ENCODE measurements at regions not wholly inside any gene's neighbourhood (a gene's known extent, or its start where the extent isn't known, plus 50 kb on each side); places are given as distances from the start of the nearest gene placed in this dataset.
A peak's percentile ranks its signal among the peaks of the same experiment; 100 is the strongest.
"Not testable (repeated sequence)": the region's sequence is repeated elsewhere in the genome, so short reads cannot be mapped to it uniquely, and the experiment has no call there.

GRCh38 chr2:3899536-3900155 lies 196.3 kb downstream of the DCDC2C start:
- Histone ChIP-seq H3K36me3 (ENCODE audit: insufficient read depth, low read length) (no peaks in the 10 kb centered on the region), H3K9me3 (ENCODE audit: low read depth, low read length) (no peaks in the 10 kb centered on the region), H3K4me3 (peak overlapping the region; percentile 53), H3K9ac (ENCODE audit: insufficient read length) (no peak overlapping the region), H3K27ac (peak overlapping the region; percentile 69)
- peak; percentile 41; the same call in 1 of the 2 replicates for TF ChIP-seq POLR2AphosphoS5 (IDR thresholded peaks at IDR 0.05; ENCODE audit: borderline replicate concordance, low read depth, low read length)
- no peak for TF ChIP-seq EZH2 (IDR thresholded peaks at IDR 0.05)
- TF ChIP-seq FOXP2 (optimal IDR thresholded peaks at IDR 0.05; ENCODE audit: control extremely low read depth, extremely low read length, insufficient read depth) = no peak
- DNase-seq (ENCODE audit: low read depth, low spot score) = peak; percentile 83

GRCh38 chr2:3902131-3902530 lies 198.8 kb downstream of the DCDC2C start:
- Histone ChIP-seq H3K9ac (ENCODE audit: insufficient read length) (no peak overlapping the region), H3K9me3 (ENCODE audit: low read depth, low read length) (no peaks in the 10 kb centered on the region), H3K36me3 (ENCODE audit: insufficient read depth, low read length) (no peaks in the 10 kb centered on the region), H3K27ac (no peak overlapping the region), H3K4me3 (no peak overlapping the region)
- DNase-seq (ENCODE audit: low read depth, low spot score) = no peak
- no peak for TF ChIP-seq POLR2AphosphoS5 (IDR thresholded peaks at IDR 0.05; ENCODE audit: borderline replicate concordance, low read depth, low read length)
- TF ChIP-seq EZH2 (IDR thresholded peaks at IDR 0.05) = no peak
- TF ChIP-seq FOXP2 (optimal IDR thresholded peaks at IDR 0.05; ENCODE audit: control extremely low read depth, extremely low read length, insufficient read depth) = no peak

- Histone ChIP-seq H3K9me3 (ENCODE audit: low read depth, low read length) (no peaks in the 10 kb centered on the region), H3K4me3 (no peak overlapping the region), H3K27ac (no peak overlapping the region), H3K9ac (ENCODE audit: insufficient read length) (no peak overlapping the region), H3K36me3 (ENCODE audit: insufficient read depth, low read length) (no peaks in the 10 kb centered on the region)
- no peak for TF ChIP-seq EZH2 (IDR thresholded peaks at IDR 0.05)
- no peak for TF ChIP-seq FOXP2 (optimal IDR thresholded peaks at IDR 0.05; ENCODE audit: control extremely low read depth, extremely low read length, insufficient read depth)
- TF ChIP-seq POLR2AphosphoS5 (IDR thresholded peaks at IDR 0.05; ENCODE audit: borderline replicate concordance, low read depth, low read length) = no peak
- DNase-seq (ENCODE audit: low read depth, low spot score) = no peak
Measured at GRCh38 chr2:3904061-3904460, 200.7 kb downstream of the DCDC2C start.

GRCh38 chr2:3908498-3908897 lies 205.1 kb downstream of the DCDC2C start:
- not testable (repeated sequence) for H3K9ac ChIP-seq (ENCODE audit: insufficient read length); H3K36me3 ChIP-seq (ENCODE audit: insufficient read depth, low read length); DNase-seq (ENCODE audit: low read depth, low spot score); H3K4me3 ChIP-seq; H3K9me3 ChIP-seq (ENCODE audit: low read depth, low read length); H3K27ac ChIP-seq

- no peaks in the 10 kb centered on the region for H3K9me3 ChIP-seq (ENCODE audit: low read depth, low read length)
- no peak overlapping the region for H3K4me3 ChIP-seq
- H3K27ac ChIP-seq = no peak overlapping the region
- no peak for DNase-seq (ENCODE audit: low read depth, low spot score)
- no peak overlapping the region for H3K9ac ChIP-seq (ENCODE audit: insufficient read length)
- no peak for TF ChIP-seq EZH2 (IDR thresholded peaks at IDR 0.05)
- no peak for TF ChIP-seq FOXP2 (optimal IDR thresholded peaks at IDR 0.05; ENCODE audit: control extremely low read depth, extremely low read length, insufficient read depth)
- no peak for TF ChIP-seq POLR2AphosphoS5 (IDR thresholded peaks at IDR 0.05; ENCODE audit: borderline replicate concordance, low read depth, low read length)
- no peaks in the 10 kb centered on the region for H3K36me3 ChIP-seq (ENCODE audit: insufficient read depth, low read length)
Measured at GRCh38 chr2:3911882-3912455, 208.6 kb downstream of the DCDC2C start.

- Histone ChIP-seq H3K27ac (0 out of 2 replicates have a peak overlapping the region, but pooled peaks have one; percentile 22), H3K4me3 (no peak overlapping the region), H3K36me3 (ENCODE audit: insufficient read depth, low read length) (no peaks in the 10 kb centered on the region), H3K9me3 (ENCODE audit: low read depth, low read length) (no peaks in the 10 kb centered on the region), H3K9ac (ENCODE audit: insufficient read length) (no peak overlapping the region)
- TF ChIP-seq POLR2AphosphoS5 (IDR thresholded peaks at IDR 0.05; ENCODE audit: borderline replicate concordance, low read depth, low read length) = no peak
- no peak for TF ChIP-seq FOXP2 (optimal IDR thresholded peaks at IDR 0.05; ENCODE audit: control extremely low read depth, extremely low read length, insufficient read depth)
- no peak for TF ChIP-seq EZH2 (IDR thresholded peaks at IDR 0.05)
- no peak for DNase-seq (ENCODE audit: low read depth, low spot score)
Measured at GRCh38 chr2:3913166-3913565, 209.8 kb downstream of the DCDC2C start.

- H3K9ac ChIP-seq (ENCODE audit: insufficient read length) = peak overlapping the region; percentile 35
- H3K36me3 ChIP-seq (ENCODE audit: insufficient read depth, low read length) = no peaks in the 10 kb centered on the region
- H3K9me3 ChIP-seq (ENCODE audit: low read depth, low read length) = no peaks in the 10 kb centered on the region
- H3K27ac ChIP-seq = peak overlapping the region; percentile 49; the same call in 1 of the 2 replicates
- TF ChIP-seq POLR2AphosphoS5 (IDR thresholded peaks at IDR 0.05; ENCODE audit: borderline replicate concordance, low read depth, low read length) = no peak
- no peak for TF ChIP-seq FOXP2 (optimal IDR thresholded peaks at IDR 0.05; ENCODE audit: control extremely low read depth, extremely low read length, insufficient read depth)
- no peak for TF ChIP-seq EZH2 (IDR thresholded peaks at IDR 0.05)
- peak overlapping the region; percentile 28; the same call in 1 of the 2 replicates for H3K4me3 ChIP-seq
- no peak for DNase-seq (ENCODE audit: low read depth, low spot score)
Measured at GRCh38 chr2:3914241-3914640, 210.9 kb downstream of the DCDC2C start.

GRCh38 chr2:3927031-3927430 lies 223.7 kb downstream of the DCDC2C start:
- H3K4me3 ChIP-seq = no peak overlapping the region
- DNase-seq (ENCODE audit: low read depth, low spot score) = no peak
- H3K9ac ChIP-seq (ENCODE audit: insufficient read length) = no peak overlapping the region
- no peaks in the 10 kb centered on the region for H3K9me3 ChIP-seq (ENCODE audit: low read depth, low read length)
- no peaks in the 10 kb centered on the region for H3K36me3 ChIP-seq (ENCODE audit: insufficient read depth, low read length)
- no peak overlapping the region for H3K27ac ChIP-seq
- TF ChIP-seq POLR2AphosphoS5 (IDR thresholded peaks at IDR 0.05; ENCODE audit: borderline replicate concordance, low read depth, low read length) (no peak), FOXP2 (optimal IDR thresholded peaks at IDR 0.05; ENCODE audit: control extremely low read depth, extremely low read length, insufficient read depth) (no peak), EZH2 (IDR thresholded peaks at IDR 0.05) (no peak)

- no peak for DNase-seq (ENCODE audit: low read depth, low spot score)
- Histone ChIP-seq H3K36me3 (ENCODE audit: insufficient read depth, low read length) (no peaks in the 10 kb centered on the region), H3K9ac (ENCODE audit: insufficient read length) (no peak overlapping the region), H3K4me3 (no peak overlapping the region), H3K27ac (no peak overlapping the region), H3K9me3 (ENCODE audit: low read depth, low read length) (no peaks in the 10 kb centered on the region)
- TF ChIP-seq FOXP2 (optimal IDR thresholded peaks at IDR 0.05; ENCODE audit: control extremely low read depth, extremely low read length, insufficient read depth) (no peak), POLR2AphosphoS5 (IDR thresholded peaks at IDR 0.05; ENCODE audit: borderline replicate concordance, low read depth, low read length) (no peak), EZH2 (IDR thresholded peaks at IDR 0.05) (no peak)
Measured at GRCh38 chr2:3929374-3929773, 226.0 kb downstream of the DCDC2C start.
